ENCODE measurements at regions not wholly inside any gene's neighbourhood (a gene's known extent, or its start where the extent isn't known, plus 50 kb on each side); places are given as distances from the start of the nearest gene placed in this dataset.

- no peak for TF ChIP-seq SNAI2 (CRISPR knock-in tag; IDR thresholded peaks at IDR 0.05)
- TF ChIP-seq PPARA (CRISPR knock-in tag; IDR thresholded peaks at IDR 0.05; ENCODE audit: borderline replicate concordance) = no peak
- no peak for TF ChIP-seq CREB5 (CRISPR knock-in tag; IDR thresholded peaks at IDR 0.05; ENCODE audit: low read depth)
- peak; percentile 89; the same call in 1 of the 2 replicates for TF ChIP-seq TOX (CRISPR knock-in tag; IDR thresholded peaks at IDR 0.05; ENCODE audit: borderline replicate concordance)
- no peak for TF ChIP-seq PATZ1 (CRISPR knock-in tag; IDR thresholded peaks at IDR 0.05; ENCODE audit: borderline replicate concordance)
- TF ChIP-seq ZNF565 (CRISPR knock-in tag; conservative IDR thresholded peaks at IDR 0.05; ENCODE audit: low read depth) = no peak
- TF ChIP-seq OSR1 (CRISPR knock-in tag; IDR thresholded peaks at IDR 0.05) = no peak
- TF ChIP-seq ZNF8 (CRISPR knock-in tag; IDR thresholded peaks at IDR 0.05) = no peak
- no peak for TF ChIP-seq ZFP3 (CRISPR knock-in tag; IDR thresholded peaks at IDR 0.05)
Observed at GRCh38 chr1:172940174-172940855, 110.4 kb downstream of the TNFSF18 start.
